GM18517 (cell line): ENCODE measurements at regions not wholly inside any gene's neighbourhood (a gene's known extent, or its start where the extent isn't known, plus 50 kb on each side); places are given as distances from the start of the nearest gene placed in this dataset.

ENCODE experiments used
- ATAC-seq: cut with Tn5 transposase; IDR thresholded peaks from one replicate; pipeline ENCODE4 v1.9.1; 2021; ENCODE audit warnings: mild to moderate bottlenecking, moderate library complexity; ENCODE audit not compliant: unreplicated experiment

DNA sequence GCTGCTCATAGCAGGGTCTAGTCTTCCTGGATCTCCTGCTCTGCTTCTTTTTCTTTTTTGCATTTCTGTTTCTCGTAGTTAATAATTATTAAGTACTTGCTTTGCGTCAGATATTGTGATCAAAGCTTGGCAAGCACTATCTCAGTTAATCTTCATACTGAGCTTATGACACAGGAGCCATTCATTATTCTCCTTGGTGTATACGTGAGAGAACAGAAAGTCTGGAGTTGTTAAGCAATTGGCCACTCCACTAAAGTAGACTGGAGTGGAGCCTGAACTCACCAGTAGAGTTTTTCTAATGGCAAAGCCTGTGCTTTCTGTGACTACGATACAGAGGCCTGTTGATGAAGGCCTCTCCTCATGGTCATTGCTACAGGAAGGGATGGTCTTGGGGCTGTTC, 285.9 kb downstream of the RFC3 start:
- no peak for ATAC-seq

GRCh38 chr13:34104853-34105252, 286.9 kb downstream of the RFC3 start:
- ATAC-seq, result no peak

DNA sequence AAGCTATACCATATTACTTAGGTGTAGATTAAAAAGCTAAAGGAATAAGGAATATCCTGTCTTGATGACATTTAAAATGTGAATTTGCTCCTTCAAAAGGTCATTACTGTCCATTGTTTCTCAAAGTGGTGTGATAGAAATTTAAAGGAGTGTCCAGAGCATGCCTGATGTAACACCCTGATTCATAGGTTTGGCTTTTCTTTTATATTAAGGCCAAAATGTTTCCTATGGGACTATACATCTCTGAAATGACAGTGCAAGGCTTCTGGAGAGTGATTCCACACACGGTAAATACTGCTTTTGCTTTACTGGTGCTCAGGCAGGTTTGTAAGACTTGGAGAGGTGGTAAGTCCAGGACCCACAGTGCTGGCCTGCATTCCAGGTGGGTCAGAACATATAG, 289.9 kb downstream of the RFC3 start:
- no peak for ATAC-seq

DNA sequence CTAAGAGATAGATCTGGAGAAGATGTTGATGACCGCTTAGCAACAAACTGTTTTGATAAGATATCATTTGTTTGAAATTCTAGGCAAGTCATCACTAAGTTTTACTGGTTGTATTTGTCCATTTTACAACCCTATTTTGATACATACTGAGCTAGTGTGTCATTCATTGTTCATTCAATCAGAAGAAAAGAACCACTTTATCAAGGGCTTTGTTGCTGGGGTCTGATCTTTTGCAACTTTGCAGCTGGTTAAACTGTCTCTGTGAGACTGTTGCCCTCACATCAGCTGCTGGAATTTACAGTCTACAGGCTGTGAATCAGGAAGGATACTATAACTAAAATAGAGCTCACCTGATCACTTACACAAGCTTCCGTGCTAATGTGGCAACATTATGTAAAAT, 290.5 kb downstream of the RFC3 start:
- ATAC-seq, result no peak

- ATAC-seq, result no peak
Measured at GRCh38 chr13:34114581-34114980, 296.6 kb downstream of the RFC3 start.

DNA sequence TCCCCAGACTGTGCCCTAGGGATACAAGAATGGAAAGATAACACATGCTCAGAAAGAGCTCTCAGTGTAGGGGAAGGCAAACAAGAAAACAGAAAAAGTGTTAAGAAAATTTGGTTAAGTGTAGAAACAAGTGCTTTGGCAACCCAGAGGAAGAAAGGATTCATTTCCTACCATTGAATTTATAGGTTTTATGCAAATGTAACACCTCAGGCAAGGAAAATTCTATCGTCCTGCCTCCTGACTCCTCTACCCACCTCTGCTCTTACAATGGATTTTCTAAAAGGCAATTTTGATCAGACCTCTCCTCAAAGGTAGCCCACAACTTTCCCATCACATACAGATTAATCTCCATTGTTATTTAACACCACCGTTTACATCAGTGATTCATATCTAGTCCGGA, 298.7 kb downstream of the RFC3 start:
- no peak for ATAC-seq

DNA sequence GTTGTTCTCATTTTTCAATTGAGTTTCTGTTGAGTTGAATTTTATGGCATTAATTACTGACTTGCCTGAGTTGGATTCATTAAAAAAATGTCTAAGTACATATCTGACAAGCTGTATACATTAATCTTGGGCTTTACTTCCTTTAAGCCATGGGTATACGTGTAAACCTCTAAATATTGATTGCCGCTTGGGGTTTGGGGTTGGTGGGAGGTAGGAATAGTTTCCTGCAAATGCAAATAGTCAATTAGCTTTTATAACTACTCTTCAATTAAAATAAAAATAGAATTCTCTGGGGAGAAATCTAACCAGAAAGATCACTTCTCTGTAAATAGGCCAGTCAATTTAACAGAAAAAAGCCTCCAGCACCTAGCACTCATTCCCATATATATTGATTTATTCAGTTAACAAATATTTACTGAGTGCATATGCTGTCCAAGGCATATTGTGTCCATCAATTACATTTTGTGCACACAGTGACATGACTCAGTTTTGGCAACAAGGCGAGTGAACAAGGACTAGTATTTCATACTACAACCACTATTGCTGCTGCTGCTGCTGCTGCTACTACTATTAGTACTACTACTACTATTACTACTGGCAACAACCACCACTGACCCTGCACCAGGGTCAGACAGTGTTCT, 306.8 kb downstream of the RFC3 start:
- ATAC-seq, result no peak

GRCh38 chr13:34127523-34127922, 309.6 kb downstream of the RFC3 start:
- ATAC-seq, result no peak

DNA sequence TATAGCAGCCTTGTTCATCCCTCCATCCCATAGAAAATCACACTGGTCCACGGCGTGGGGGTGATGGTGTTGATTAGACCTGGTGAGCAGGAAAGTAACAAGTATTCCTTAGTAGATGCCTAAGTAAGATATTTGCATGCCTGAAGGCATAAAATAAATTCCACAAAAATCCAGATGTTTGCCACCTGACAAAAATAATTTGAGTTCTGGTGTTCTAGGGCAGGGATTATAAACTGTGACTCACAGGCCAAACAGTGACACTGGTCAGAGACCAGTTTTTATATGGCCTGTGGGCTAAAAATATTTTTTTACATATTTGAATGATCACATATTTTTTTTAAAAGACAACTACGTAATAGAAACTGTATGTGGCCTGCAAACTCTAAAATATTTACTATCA, 310.7 kb downstream of the RFC3 start:
- ATAC-seq, result no peak

DNA sequence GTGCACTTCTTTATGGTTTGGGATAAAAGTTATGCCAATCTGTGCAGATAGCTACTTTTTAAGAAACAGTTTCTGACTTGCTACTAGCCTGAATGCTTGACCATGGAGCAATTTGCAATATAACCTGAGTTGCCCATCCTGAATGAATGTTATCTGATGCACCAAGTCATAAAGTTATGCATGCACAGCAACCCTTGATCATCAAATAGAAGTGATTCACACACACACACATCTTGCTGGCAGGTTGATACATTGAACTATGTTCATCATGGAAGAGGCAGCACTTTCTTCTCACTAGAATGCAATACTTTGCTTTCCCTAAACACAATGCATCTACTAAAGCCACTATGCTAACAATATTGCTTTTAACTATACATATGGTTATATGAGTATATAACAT, 311.5 kb downstream of the RFC3 start:
- no peak for ATAC-seq

DNA sequence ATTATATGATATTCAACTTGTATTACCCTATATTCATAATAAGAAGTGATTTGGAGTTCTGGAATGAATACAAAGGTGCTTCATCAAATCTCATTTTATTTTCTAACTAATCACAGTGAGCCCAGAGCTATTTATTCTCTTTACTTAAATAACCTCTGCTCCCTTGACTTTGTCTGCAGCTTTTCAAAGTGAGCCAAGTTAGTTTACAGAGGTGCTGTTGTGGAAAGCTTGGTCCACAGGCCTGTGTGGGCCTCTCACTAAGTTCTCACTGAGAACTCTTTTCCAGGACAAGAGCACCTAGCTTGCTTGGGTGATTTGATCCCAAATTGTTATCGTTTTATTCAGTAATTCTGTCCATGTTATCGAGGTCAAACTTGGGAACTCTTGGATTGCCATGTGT, 319.3 kb downstream of the RFC3 start:
- no peak for ATAC-seq

GRCh38 chr13:34139660-34140227, 321.8 kb downstream of the RFC3 start:
- ATAC-seq, result no peak

GRCh38 chr13:34143637-34144036, 325.7 kb downstream of the RFC3 start:
- ATAC-seq, result no peak

GRCh38 chr13:34144142-34144541, 326.2 kb downstream of the RFC3 start:
- no peak for ATAC-seq

- ATAC-seq, result no peak
Measured at GRCh38 chr13:34145061-34145460, 327.1 kb downstream of the RFC3 start.

GRCh38 chr13:34148359-34148758, 330.4 kb downstream of the RFC3 start:
- ATAC-seq, result no peak

- no peak for ATAC-seq
Measured at GRCh38 chr13:34151885-34152284, 333.9 kb downstream of the RFC3 start.

DNA sequence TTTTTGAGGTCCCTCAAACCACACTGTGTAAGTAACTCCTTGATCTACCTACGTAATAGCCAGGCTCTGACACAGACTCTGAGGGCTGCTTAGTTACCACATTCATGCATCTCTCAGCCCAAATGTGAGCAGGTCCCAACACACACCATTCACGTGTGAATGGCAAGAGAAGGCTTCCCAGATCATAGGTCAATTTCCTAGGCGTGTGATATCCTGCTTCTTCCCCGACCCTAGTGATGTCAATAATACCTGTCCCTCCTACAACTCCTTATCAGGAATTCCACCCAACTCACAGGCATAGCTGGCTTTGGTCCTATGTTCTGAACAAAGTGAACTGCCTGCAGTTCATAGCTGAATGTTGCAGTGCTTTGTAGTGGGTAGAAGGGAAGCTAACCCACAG, 334.5 kb downstream of the RFC3 start:
- no peak for ATAC-seq

- ATAC-seq, result no peak
Measured at GRCh38 chr13:34152996-34153395, 335.0 kb downstream of the RFC3 start.

DNA sequence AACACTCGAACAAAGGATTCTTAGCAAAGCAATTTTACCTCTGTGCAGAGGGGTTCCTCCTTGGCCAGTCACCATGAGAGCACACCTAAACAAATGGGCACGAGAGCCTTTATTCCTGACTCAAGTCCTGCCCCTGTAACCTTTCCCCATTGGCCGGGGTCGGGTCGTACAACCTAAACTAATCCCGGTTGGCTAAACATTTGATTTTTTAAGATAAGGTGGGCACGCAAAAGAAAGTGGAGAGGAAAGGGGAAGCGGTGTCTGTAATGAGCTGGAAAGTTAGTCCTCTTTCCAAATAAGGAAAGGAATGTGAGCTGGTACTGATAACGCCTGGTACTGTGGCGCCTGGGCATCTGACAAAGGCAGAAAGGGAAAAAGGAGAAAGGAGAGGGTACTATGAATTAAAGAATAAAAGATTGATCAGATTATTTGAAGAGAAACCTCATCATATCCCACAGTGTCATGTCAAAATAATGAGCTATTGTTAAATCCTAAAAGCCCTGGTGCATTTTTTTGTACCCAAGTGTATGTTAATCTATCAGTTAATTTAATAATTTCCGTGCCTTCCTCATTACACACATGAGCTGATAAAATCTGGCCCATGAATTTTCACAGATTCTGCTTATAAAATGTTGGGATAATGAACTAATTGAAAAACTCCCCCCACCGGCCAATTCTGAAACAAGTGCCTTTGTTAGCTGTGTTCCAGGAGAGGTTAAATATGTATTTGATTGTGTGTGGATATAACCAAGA, 335.7 kb downstream of the RFC3 start:
- ATAC-seq, result no peak

DNA sequence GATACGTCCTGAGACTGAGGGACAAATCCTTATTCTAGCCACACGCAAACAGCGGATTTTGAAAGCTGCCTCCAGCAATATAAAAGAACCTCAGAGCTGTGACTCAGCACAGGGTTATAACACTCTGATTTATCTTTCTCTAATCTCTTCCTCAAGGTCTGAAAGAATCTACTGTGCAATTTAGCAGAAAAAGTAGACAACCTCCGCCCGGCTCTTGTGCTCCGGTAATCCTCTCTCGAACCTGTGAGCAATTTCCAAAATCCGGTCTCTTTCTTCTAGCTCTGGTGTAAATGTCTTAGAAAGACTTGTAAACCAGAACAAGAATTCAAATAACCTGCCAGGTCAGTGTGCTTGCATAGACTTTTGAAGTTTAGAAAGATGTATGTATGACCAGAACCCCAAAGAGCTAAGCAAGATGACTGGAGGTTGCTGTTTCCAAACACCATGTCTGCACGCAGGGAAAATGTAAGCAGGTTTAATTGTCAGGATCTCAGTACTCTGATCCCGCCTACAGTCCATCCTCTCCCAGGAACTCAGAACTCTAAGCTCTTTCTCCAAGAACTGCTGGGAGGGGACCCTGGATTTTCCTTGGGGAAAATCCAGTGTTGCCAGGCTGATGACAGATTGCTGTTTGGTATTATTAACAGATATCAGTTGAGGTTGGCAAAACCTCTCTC, 338.1 kb downstream of the RFC3 start:
- no peak for ATAC-seq

DNA sequence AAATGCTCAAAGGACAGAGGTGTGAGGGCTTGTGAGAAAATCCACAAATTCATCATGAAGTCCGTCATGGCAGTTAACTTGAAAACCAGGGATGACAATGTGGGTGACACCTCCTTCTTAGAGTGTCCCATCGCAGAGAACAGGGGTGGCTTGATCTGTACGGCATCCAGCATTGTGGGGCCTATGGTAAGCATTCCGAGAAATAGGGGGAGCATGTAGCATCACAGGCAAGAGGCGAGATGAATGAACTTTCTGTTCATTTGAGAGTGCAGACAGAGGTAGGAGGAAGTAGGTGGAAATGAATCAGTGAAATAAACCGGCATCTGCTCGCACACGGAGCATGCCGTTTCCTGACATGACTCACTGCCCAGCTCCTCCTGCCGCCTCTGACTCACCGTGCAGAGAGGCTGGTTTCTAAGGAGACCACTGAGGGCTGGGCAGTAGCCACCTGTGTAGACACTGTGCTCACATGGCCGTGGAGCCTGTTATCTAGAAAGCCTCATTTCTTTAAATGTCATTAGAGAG, 339.0 kb downstream of the RFC3 start:
- peak; percentile 99 for ATAC-seq
